OCI-LY7 (cell line): ENCODE measurements at regions not wholly inside any gene's neighbourhood (a gene's known extent, or its start where the extent isn't known, plus 50 kb on each side); places are given as distances from the start of the nearest gene placed in this dataset.

Source experiments
- EZH2phosphoT487 ChIP-seq: fragments of 200-600 bp; sonication (generic); IDR thresholded peaks from 2 replicates; pipeline ENCODE4 v1.6.1; 2018; ENCODE audit warnings: low read depth, borderline replicate concordance, mild to moderate bottlenecking, mixed run types, antibody characterized with exemption, low read length, moderate library complexity, mixed read lengths
- TF ChIP-seq, protein P1 (sequence below): fragments of 200-600 bp; sonication (generic); conservative IDR thresholded peaks from 2 replicates; pipeline ENCODE4 v1.5.1; 2014; ENCODE audit warnings: mild to moderate bottlenecking, antibody characterized with exemption, low read length, moderate library complexity, mixed read lengths

DNA sequence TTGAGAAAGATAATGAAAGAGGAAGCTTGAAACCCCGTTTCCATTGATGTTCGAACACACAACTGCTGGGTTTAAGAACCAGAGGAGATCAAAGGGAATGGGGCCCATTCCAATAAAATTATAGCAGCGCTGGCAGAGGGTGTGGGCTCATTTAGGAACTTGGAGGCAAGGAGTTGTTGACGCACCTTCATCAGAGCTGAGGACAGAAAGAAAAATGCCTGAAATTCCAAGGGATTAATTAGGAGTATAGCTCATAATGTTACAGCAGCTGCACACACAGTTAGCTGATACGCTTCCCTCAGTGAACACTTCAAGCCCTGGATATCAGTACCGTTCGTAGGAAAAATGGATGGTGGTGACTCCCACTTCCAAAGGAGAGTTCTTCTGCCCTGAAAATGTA, 127.2 kb downstream of the AXIN2 start:
- TF ChIP-seq, protein P1, sequence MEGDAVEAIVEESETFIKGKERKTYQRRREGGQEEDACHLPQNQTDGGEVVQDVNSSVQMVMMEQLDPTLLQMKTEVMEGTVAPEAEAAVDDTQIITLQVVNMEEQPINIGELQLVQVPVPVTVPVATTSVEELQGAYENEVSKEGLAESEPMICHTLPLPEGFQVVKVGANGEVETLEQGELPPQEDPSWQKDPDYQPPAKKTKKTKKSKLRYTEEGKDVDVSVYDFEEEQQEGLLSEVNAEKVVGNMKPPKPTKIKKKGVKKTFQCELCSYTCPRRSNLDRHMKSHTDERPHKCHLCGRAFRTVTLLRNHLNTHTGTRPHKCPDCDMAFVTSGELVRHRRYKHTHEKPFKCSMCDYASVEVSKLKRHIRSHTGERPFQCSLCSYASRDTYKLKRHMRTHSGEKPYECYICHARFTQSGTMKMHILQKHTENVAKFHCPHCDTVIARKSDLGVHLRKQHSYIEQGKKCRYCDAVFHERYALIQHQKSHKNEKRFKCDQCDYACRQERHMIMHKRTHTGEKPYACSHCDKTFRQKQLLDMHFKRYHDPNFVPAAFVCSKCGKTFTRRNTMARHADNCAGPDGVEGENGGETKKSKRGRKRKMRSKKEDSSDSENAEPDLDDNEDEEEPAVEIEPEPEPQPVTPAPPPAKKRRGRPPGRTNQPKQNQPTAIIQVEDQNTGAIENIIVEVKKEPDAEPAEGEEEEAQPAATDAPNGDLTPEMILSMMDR = no peak
- TF ChIP-seq EZH2phosphoT487 = no peak
